ENCODE measurements at regions not wholly inside any gene's neighbourhood (a gene's known extent, or its start where the extent isn't known, plus 50 kb on each side); places are given as distances from the start of the nearest gene placed in this dataset.
A peak's percentile ranks its signal among the peaks of the same experiment; 100 is the strongest.

DNA sequence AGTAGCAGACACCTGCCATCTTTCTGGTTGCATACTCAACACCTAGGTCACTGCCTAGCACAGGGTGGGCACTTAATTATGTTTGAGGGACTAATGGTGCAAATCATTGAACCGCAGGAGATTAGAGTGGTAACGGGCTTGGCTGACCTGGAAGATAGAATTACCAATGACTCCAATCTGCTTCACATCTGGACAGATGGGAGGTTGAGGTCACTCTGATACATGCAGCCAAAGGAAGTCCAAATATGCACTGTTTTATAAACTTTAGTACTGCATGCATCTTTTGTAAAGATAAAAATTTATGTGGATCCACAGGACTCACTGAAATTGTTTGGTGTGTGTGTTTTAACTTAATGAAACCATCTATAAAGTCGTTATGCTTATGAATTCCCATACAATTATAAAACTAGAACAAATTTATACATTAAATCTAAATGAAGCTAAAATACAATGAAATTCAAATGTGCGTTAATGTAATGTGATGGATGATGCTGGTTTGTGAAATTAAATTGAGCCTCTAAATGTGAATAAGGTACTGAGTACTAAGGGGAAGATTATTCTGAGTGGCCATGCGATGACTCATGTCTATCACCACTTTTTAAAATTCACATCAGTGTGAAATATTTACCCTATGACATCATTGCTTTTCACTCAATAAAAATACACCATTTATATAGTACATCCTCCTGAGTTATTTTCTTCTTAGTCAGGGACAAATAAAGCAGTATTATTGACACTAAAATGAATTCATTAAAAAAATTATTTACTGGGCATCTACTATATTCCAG, 224.7 kb upstream of the FAM78B start:
- TF ChIP-seq, protein P1, sequence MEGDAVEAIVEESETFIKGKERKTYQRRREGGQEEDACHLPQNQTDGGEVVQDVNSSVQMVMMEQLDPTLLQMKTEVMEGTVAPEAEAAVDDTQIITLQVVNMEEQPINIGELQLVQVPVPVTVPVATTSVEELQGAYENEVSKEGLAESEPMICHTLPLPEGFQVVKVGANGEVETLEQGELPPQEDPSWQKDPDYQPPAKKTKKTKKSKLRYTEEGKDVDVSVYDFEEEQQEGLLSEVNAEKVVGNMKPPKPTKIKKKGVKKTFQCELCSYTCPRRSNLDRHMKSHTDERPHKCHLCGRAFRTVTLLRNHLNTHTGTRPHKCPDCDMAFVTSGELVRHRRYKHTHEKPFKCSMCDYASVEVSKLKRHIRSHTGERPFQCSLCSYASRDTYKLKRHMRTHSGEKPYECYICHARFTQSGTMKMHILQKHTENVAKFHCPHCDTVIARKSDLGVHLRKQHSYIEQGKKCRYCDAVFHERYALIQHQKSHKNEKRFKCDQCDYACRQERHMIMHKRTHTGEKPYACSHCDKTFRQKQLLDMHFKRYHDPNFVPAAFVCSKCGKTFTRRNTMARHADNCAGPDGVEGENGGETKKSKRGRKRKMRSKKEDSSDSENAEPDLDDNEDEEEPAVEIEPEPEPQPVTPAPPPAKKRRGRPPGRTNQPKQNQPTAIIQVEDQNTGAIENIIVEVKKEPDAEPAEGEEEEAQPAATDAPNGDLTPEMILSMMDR (IDR thresholded peaks at IDR 0.05): no peak

DNA sequence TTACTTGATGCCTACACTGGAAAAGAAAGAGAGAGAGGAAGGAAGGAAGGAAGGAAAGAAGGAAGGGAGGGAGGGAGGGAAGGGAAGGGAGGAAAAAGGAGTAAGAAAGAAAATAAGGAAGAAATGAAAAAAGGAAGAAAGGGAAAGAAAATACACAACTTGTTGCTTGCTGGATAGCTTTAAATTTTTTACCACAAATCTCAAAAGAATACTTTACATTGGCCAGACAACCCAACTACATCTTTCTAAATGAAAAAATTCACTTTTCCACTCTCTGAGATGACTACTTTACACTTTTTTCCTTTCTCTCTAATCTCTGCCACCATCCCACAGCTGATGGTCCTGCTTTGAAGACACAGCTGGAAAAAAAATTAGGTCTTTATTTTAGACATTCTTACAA, 228.9 kb upstream of the FAM78B start:
- TF ChIP-seq, protein P1 (IDR thresholded peaks at IDR 0.05): no peak

DNA sequence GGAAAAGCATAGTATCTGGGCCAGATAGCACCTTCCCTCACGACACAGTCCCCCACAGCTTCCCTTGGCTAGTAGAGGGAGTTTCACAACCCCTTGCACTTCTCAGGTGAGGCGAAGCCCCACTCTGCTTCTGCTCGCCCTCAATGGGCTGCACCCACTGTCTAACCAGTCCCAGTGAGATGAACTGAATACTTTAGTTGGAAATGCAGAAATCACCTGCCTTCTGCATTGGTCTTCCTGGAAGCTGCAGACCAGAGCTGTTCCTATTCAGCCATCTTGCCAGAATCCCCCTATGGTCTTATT, 243.2 kb upstream of the FAM78B start:
- TF ChIP-seq, protein P1 (IDR thresholded peaks at IDR 0.05): no peak

DNA sequence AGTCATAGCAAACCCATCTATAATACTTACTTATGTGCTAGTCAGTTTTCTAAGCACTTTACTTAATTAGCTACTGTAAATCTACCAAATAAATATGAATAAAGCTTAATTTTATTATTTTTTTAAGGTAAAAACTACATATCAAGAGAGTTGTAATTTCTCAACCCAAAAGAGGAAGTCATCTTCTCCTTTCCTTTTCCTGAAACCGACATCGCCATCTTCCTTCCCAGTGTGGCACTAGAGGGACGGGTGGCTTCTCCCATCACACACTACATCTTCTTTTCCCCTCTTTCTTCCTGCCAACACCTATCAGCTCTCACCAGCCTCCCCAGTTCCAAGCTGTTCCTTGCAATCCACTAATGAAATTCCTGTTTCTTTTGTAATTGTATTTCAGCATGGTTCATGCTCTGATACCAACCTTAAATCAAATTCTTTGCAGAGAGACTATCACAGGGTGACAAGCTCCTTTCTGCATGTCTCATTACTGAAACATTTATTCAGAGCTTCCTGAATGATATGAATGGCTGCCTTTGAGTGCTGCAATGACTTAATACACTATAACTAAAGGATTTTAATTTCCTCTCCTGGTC, 251.6 kb upstream of the FAM78B start:
- TF ChIP-seq, protein P1 (IDR thresholded peaks at IDR 0.05): no peak

DNA sequence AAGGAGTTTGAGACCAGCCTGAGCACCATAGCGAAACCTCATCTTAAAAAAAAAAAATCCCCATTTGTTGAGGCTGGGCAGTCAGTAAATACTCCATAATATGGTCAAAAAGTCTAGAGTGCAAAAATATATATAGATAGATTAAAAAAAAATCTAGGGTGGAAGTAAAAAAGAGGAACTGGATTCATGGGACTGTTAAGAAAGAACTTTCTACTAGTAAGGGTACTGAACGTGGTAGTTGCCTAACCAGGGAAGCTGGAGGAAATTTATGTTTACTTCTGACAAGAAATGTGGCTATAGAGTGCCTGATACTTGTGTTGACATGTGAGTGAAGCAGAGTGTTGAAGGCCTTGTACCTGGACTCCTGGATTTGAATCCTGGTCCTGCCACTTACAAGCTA, 265.9 kb upstream of the FAM78B start:
- TF ChIP-seq, protein P1 (IDR thresholded peaks at IDR 0.05): no peak

DNA sequence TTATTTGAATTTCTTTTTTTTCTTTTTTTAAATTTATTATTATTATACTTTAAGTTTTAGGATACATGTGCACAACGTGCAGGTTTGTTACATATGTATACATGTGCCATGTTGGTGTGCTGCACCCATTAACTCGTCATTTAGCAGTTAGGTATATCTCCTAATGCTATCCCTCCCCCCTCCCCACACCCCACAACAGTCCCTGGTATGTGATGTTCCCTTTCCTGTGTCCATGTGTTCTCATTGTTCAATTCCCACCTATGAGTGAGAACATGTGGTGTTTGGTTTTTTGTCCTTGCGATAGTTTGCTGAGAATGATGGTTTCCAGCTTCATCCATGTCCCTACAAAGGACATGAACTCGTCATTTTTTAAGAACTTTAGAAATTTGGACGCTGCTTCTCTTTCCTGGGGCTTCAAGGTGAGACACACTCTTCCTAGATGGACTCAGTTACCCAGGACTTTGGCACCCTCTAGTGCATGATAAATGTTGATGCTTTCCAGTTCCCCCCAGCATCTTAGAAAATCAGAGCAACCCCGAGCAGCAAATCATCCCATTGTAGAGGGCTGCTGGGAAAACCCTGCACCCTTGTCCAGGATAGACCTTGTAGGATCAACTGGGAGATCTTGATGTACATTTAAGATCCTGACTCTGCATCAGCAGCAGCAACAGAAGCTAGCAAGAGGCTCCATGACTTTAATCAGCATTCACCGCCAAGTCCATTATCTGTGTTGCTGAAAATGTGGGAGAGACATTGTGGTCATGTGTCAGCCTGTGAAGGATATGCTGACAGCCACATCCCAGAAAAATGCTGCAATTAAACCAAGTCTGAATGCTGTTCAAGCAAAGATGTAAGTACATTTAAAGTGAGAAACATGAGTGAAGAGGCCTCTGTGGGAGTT, 266.9 kb upstream of the FAM78B start:
- TF ChIP-seq, protein P1 (IDR thresholded peaks at IDR 0.05): peak; percentile 39

DNA sequence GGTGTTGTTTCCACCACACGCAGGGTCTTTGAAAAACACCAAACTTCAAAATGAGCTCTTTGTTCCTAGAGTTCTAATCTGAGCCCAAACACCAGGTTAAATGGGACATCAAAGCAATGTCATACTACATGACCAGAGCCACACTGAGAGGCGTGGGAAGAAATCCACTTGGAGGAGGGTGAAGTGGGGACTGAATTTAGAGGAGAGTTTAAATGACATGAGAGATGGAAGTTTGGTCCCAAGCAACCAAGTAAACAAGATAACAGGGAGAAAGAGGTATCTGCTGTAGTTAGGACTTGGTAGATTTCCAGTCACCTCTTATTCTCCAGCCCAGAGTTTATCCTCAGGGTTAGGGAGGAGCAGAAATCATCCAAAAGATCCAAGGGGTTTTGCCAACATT, 290.9 kb upstream of the FAM78B start:
- TF ChIP-seq, protein P1 (IDR thresholded peaks at IDR 0.05): no peak

Measured in LNCAP (cell line).